ENCODE measurements at regions not wholly inside any gene's neighbourhood (a gene's known extent, or its start where the extent isn't known, plus 50 kb on each side); places are given as distances from the start of the nearest gene placed in this dataset.
"Not testable (repeated sequence)": the region's sequence is repeated elsewhere in the genome, so short reads cannot be mapped to it uniquely, and the experiment has no call there.

DNA sequence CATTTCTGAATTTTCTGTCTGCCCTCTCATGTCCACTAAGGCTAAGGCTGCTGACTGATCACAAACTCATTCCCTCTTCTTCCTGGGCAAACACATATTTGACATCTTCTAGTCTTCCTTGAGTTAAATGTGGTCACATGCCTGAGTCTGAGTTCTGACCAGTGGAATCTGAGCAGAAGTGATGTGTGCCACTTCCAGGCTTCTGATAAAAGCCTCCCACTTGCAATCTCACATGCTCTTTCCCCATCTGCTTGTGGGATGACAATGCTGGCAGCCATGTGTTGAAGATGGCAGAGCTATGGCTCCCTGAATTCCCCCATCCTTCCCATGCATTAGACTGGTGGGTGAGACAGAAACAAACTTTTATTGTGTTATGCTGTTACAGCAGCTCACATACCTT is 149.9 kb upstream of the ZNF648 start:
- Mint-ChIP-seq H3K27ac (no peak overlapping the region), H3K4me3 (no peak overlapping the region), H3K9me3 (peaks cover 0 to 2% (median 0%) of the 10 kb centered on the region in 3 donors), H3K36me3 (peaks cover 2% of the 10 kb centered on the region), H3K4me1 (no peaks in the 10 kb centered on the region), H3K27me3 (no peaks in the 10 kb centered on the region)

DNA sequence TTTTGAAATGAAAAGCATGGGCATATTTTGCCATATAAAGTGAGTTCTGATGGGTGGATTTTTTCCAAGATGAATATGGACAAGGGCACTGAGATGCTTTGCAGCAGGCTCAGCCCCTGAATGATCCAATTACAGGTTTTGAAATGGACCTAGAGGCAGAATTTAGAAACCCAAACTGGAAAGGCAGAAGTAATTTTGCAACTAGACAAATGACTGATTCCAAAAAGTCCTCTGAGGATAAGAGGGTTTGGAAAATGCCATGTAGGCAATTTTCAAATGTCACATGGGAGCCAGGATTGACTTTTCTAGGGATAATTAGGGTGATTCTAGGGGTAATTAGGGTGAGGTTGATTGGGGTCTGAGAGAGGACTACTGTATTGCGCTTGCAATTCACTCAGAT is 148.9 kb upstream of the ZNF648 start:
- no peaks in the 10 kb centered on the region for H3K4me1 Mint-ChIP-seq
- H3K4me3 Mint-ChIP-seq, result no peak overlapping the region
- H3K27me3 Mint-ChIP-seq, result no peaks in the 10 kb centered on the region
- H3K27ac Mint-ChIP-seq, result no peak overlapping the region
- peaks cover 2% of the 10 kb centered on the region for H3K36me3 Mint-ChIP-seq
- peaks cover 0 to 2% (median 0%) of the 10 kb centered on the region in 3 donors for H3K9me3 Mint-ChIP-seq

GRCh38 chr1:182207300-182207699 is 145.8 kb upstream of the ZNF648 start:
- Mint-ChIP-seq H3K9me3 (no peaks in the 10 kb centered on the region), H3K36me3 (no peaks in the 10 kb centered on the region), H3K27ac (no peak overlapping the region), H3K27me3 (no peaks in the 10 kb centered on the region), H3K4me1 (no peaks in the 10 kb centered on the region), H3K4me3 (no peak overlapping the region)

GRCh38 chr1:182206626-182207239 is 145.2 kb upstream of the ZNF648 start:
- H3K27ac Mint-ChIP-seq, result no peak overlapping the region
- no peaks in the 10 kb centered on the region for H3K9me3 Mint-ChIP-seq
- no peaks in the 10 kb centered on the region for H3K27me3 Mint-ChIP-seq
- H3K36me3 Mint-ChIP-seq, result no peaks in the 10 kb centered on the region
- no peaks in the 10 kb centered on the region for H3K4me1 Mint-ChIP-seq
- H3K4me3 Mint-ChIP-seq, result no peak overlapping the region

DNA sequence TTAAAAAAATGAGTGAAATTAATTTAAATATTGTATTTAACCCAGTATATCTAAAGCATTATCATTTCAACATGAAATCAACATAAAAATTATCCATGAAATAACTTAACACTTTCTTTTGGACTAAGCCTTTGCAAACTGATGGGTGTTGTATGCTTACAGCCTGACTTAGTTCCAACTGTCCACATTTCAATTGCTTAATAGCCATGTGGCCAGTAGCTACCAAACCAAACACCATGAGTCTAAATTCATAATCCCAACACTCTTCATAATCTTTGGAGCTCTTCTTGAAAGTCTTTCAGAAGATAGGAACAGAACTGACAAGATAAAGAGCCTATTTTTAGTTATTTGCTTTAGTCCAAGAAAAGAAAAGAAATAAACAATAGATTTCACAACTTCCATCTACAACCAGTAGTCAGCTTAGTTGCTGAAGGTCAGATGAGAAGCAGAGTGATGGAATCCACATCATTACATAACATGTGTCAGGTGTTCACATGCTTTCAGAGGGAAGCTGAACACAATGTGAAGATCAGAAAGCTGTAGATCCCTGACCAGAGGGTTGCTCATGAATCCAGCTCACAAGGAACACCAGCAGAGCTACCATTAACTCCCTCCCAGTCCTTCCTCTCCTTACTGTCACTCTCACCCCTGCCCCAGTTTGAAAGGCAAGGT is 144.0 kb upstream of the ZNF648 start:
- H3K27ac Mint-ChIP-seq, result no peak overlapping the region
- no peaks in the 10 kb centered on the region for H3K27me3 Mint-ChIP-seq
- H3K9me3 Mint-ChIP-seq, result no peaks in the 10 kb centered on the region
- no peak overlapping the region for H3K4me3 Mint-ChIP-seq
- no peaks in the 10 kb centered on the region for H3K4me1 Mint-ChIP-seq
- H3K36me3 Mint-ChIP-seq, result no peaks in the 10 kb centered on the region

DNA sequence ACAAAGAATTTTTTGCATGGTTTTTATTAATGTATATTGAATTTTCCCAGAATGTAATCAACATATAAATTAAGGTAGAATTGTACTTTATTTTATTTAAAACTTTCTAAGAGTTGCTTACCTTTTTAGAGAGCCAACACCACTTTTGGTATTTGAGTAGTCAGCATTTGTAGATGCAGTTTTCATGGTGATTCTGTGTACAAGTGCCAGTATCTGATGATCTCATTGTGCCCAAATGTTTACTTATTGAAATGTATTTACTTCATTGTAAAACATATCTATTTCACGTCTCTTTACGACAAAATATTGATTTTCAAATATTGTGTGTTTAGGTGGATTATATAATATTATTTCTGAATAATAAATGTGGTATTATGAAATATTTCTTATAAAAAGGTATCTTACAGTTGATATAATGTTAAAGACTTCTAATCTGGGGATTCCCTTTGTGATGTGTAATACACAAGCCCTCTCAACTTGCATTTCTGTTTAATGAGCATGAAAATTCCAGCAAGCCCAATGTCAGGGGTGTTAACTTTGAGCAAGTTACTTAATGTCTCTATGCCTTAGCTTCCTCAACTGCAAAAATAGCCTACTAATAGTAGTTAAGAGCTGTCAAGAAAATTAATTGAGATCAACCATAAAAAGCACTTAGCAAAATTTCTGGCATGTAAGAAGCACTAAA is 141.8 kb upstream of the ZNF648 start:
- H3K27ac Mint-ChIP-seq, result no peak overlapping the region
- no peaks in the 10 kb centered on the region for H3K9me3 Mint-ChIP-seq
- H3K4me1 Mint-ChIP-seq, result no peaks in the 10 kb centered on the region
- H3K36me3 Mint-ChIP-seq, result no peaks in the 10 kb centered on the region
- H3K4me3 Mint-ChIP-seq, result no peak overlapping the region
- peaks cover 5% of the 10 kb centered on the region for H3K27me3 Mint-ChIP-seq

- H3K27me3 Mint-ChIP-seq, H3K36me3 Mint-ChIP-seq, H3K4me3 Mint-ChIP-seq, H3K9me3 Mint-ChIP-seq, H3K4me1 Mint-ChIP-seq, H3K27ac Mint-ChIP-seq: not testable (repeated sequence)
Measured at GRCh38 chr1:182201490-182201889, 140.0 kb upstream of the ZNF648 start.

- Mint-ChIP-seq H3K4me1 (no peaks in the 10 kb centered on the region), H3K4me3 (no peak overlapping the region), H3K36me3 (no peaks in the 10 kb centered on the region), H3K27ac (no peak overlapping the region), H3K9me3 (no peaks in the 10 kb centered on the region), H3K27me3 (peaks cover 7% of the 10 kb centered on the region)
Measured at GRCh38 chr1:182200025-182200812, 138.7 kb upstream of the ZNF648 start.

DNA sequence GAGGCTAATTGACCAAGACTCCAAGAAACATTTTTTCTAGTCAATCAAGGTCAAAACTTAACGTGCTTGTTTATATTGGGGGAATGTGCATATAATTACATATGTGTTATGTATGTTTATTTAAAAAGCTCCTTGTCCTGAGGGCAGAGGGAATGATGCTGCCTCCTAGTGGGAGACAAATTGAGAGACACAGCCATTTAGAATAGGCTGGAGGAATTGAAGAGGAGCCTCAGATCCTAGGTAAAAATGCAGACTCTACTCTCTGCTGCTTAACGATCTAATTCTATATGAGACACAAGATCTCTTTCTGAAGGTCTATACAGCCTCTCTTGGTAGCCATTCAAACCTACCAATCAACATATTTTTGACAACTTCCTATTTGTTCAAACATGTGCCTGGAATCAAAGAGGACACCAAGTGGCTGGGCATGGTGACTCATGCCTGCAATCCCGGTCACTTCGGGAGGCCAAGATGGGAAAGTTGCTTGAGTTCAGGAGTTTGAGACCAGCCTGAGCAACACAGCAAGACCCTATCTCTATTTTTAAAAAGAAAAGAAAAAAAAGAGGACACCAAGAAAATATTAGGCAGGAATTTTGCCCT is 136.6 kb upstream of the ZNF648 start:
- Mint-ChIP-seq H3K4me3 (no peak overlapping the region), H3K36me3 (no peaks in the 10 kb centered on the region), H3K9me3 (peaks cover 0 to 1% (median 0%) of the 10 kb centered on the region in 3 donors)

GRCh38 chr1:182196897-182197870 is 135.7 kb upstream of the ZNF648 start:
- Mint-ChIP-seq H3K4me3 (no peak overlapping the region), H3K4me1 (no peaks in the 10 kb centered on the region), H3K9me3 (peaks cover 0 to 1% (median 0%) of the 10 kb centered on the region in 3 donors), H3K27ac (no peak overlapping the region), H3K27me3 (peaks cover 9% of the 10 kb centered on the region), H3K36me3 (no peaks in the 10 kb centered on the region)

More for the DNA sequence above, 136.6 kb upstream of the ZNF648 start:
- Mint-ChIP-seq H3K4me1 (no peaks in the 10 kb centered on the region), H3K27me3 (peaks cover 9% of the 10 kb centered on the region), H3K27ac (no peak overlapping the region)

DNA sequence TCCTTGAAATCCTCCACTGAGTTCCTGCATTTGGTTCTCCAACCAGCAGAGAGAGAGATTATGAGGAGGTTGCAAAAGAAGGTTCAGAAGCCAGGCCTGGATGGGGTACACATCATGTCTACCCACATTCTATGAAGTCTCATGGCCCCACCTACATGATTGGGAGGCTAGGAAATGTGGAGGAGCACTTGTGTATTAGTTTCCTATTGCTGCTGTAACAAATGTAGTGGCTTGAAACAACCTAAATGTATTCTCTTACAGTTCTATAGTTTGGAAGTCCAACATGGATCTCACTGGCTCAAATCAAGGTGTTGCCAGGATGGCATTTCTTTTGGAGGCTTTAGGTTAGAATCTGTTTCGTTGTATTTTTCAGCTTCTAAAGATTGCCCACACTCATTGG is 134.2 kb upstream of the ZNF648 start:
- H3K9me3 Mint-ChIP-seq, result peaks cover 0 to 3% (median 0%) of the 10 kb centered on the region in 3 donors
- H3K27me3 Mint-ChIP-seq, result peaks cover 11% of the 10 kb centered on the region
- no peaks in the 10 kb centered on the region for H3K4me1 Mint-ChIP-seq
- H3K4me3 Mint-ChIP-seq, result no peak overlapping the region
- H3K27ac Mint-ChIP-seq, result no peak overlapping the region
- H3K36me3 Mint-ChIP-seq, result no peaks in the 10 kb centered on the region

GRCh38 chr1:182193908-182194550 is 132.5 kb upstream of the ZNF648 start:
- Mint-ChIP-seq H3K4me3 (no peak overlapping the region), H3K4me1 (no peaks in the 10 kb centered on the region), H3K9me3 (peaks cover 0 to 3% (median 0%) of the 10 kb centered on the region in 3 donors), H3K27ac (no peak overlapping the region), H3K27me3 (peaks cover 6% of the 10 kb centered on the region), H3K36me3 (no peaks in the 10 kb centered on the region)

- Mint-ChIP-seq H3K4me3 (no peak overlapping the region), H3K36me3 (no peaks in the 10 kb centered on the region), H3K4me1 (no peaks in the 10 kb centered on the region), H3K27me3 (peaks cover 4% of the 10 kb centered on the region), H3K9me3 (peaks cover 0 to 3% (median 0%) of the 10 kb centered on the region in 3 donors), H3K27ac (no peak overlapping the region)
Measured at GRCh38 chr1:182192966-182193365, 131.5 kb upstream of the ZNF648 start.

All from IgD-negative memory B cell (primary cell).